Panc1 (cell line): ENCODE measurements at regions not wholly inside any gene's neighbourhood (a gene's known extent, or its start where the extent isn't known, plus 50 kb on each side); places are given as distances from the start of the nearest gene placed in this dataset.

Experiments used
- ATAC-seq: fragments of 200-7000 bp; cut with Tn5 transposase; 2 replicates; pipeline ENCODE4 v1.9.1; 2020; ENCODE audit warnings: mild to moderate bottlenecking, moderate library complexity
- BruUV-seq: library from RNA; stranded (reverse); fragments of 400-500 nt; replicated peaks from 2 replicates; lab custom pipeline; 2021; lab: Mats Ljungman, UMichigan
- CTCF ChIA-PET: fragments of 300-600 bp; sonication (Branson Sonifier 250); formaldehyde crosslinking; loops from one replicate; lab custom pipeline; 2022; ENCODE audit warnings: antibody characterized with exemption; lab: Charles Lee
- POLR2A ChIA-PET: fragments of 300-600 bp; sonication (Branson Sonifier 250); formaldehyde crosslinking; loops from one replicate; lab custom pipeline; 2022; ENCODE audit warnings: antibody characterized with exemption; lab: Charles Lee
- DNase-seq: peaks from one replicate; pipeline ENCODE4 v3.0.0-alpha.2; 2010; ENCODE audit warnings: low read depth, low spot score
- H3K27ac ChIP-seq: 2 replicates; pipeline ENCODE4 v1.5.1; 2011; ENCODE audit warnings: mild to moderate bottlenecking, low read length, inconsistent platforms
- H3K27me3 ChIP-seq: fragments of 200-500 bp; sonication (Bioruptor generic); 2 replicates; pipeline ENCODE4 v1.6.0; 2014; ENCODE audit warnings: low read length, inconsistent platforms; ENCODE audit not compliant: control insufficient read depth, insufficient read depth
- H3K36me3 ChIP-seq: fragments of 200-500 bp; sonication (Bioruptor generic); 2 replicates; pipeline ENCODE4 v1.5.1; 2014; ENCODE audit warnings: inconsistent platforms, mild to moderate bottlenecking, low read length, moderate library complexity; ENCODE audit not compliant: control insufficient read depth, insufficient read depth
- H3K4me1 ChIP-seq: 2 replicates; pipeline ENCODE4 v1.5.1; 2011; ENCODE audit warnings: inconsistent platforms, mild to moderate bottlenecking, low read length, moderate library complexity; ENCODE audit not compliant: control insufficient read depth, insufficient read depth
- H3K4me3 ChIP-seq, 2 experiments: 2 replicates each; pipeline ENCODE4 v1.5.1; 2011 to 2012; ENCODE audit warnings: low read depth in 2 of 2, low read length in 2 of 2, mild to moderate bottlenecking in 2 of 2, inconsistent platforms in 1 of 2, moderate library complexity in 1 of 2
- H3K9me3 ChIP-seq: fragments of 200-500 bp; sonication (Bioruptor generic); 2 replicates; pipeline ENCODE4 v1.5.1; 2014; ENCODE audit warnings: low read depth, mild to moderate bottlenecking, inconsistent platforms, low read length, moderate library complexity; ENCODE audit not compliant: control insufficient read depth, insufficient read depth
- POLR2AphosphoS5 ChIP-seq: IDR thresholded peaks from 2 replicates; pipeline ENCODE4 v1.6.1; 2012; ENCODE audit warnings: mild to moderate bottlenecking, low read depth, low read length, moderate library complexity
- SIN3A ChIP-seq: IDR thresholded peaks from 2 replicates; pipeline ENCODE4 v1.6.1; 2012; ENCODE audit warnings: low read depth, mild to moderate bottlenecking, low read length, moderate library complexity, borderline replicate concordance; ENCODE audit not compliant: insufficient read depth
- TCF7L2 ChIP-seq: IDR thresholded peaks from 2 replicates; pipeline ENCODE4 v1.6.1; 2011; ENCODE audit warnings: mild to moderate bottlenecking, low read depth, low read length, inconsistent platforms
- in situ Hi-C: cut with HindIII; loops from 2 replicates; pipeline ENCODE4 v1.10.0; 2016; ENCODE audit warnings: low sequenced_read_pairs, low pct_unique_long_range_greater_than_20kb
- intact Hi-C: fragments of 100-400 bp; cut with micrococcal nuclease; formaldehyde crosslinking; loops from one replicate; pipeline ENCODE4 v1.10.0; 2022; ENCODE audit not compliant: unreplicated experiment
- TF ChIP-seq, protein P1 (sequence below): fragments of 450-650 bp; IDR thresholded peaks from 2 replicates; pipeline ENCODE4 v1.5.1; 2017; ENCODE audit warnings: mild to moderate bottlenecking
- TF ChIP-seq, protein P2 (sequence below), 2 experiments: IDR thresholded peaks; 2 replicates each; pipeline ENCODE4 v1.6.1; 2011 to 2012; ENCODE audit warnings: low read depth in 2 of 2, control low read depth in 1 of 2, low read length in 1 of 2, mild to moderate bottlenecking in 1 of 2, moderate library complexity in 1 of 2; ENCODE audit not compliant: insufficient read depth in 1 of 2

DNA sequence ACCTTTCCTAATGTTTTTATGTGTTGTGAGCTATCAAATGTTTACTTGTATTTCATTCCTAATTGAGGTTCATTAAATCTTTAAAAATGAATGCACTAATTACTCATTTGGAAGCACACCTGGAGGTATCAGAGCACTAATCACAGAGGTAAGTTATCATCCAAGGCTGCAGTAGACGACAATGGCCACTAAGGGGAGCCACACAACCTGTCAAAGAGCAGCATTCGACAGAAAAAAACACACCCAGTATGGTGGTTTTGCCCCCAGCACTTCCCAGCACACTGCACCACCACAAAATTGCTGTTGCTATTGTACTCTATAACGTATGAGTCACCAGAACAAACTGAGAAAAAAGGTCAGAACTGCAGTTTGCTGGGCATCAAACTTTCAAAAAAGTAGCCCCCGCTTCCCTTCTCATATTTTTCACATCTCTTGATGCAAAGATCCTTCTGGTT is 205.9 kb upstream of the IGF1R start:
- POLR2A ChIA-PET, result no interaction called here
- peaks cover 8% of the 10 kb centered on the region for H3K4me1 ChIP-seq
- CTCF ChIA-PET, result interaction anchor here (0.6 kb wide), 2 partner anchors 616 to 661 kb away, joined by 3 read pairs; no protein-coding TSS in a partner anchor
- H3K27me3 ChIP-seq, result no peaks in the 10 kb centered on the region
- in situ Hi-C loops, result no loop called here
- BruUV-seq, result no TSS peak
- ATAC-seq (peak; percentile 81), DNase-seq (peak; percentile 36)
- H3K4me3 ChIP-seq, result no peak overlapping the region
- H3K9me3 ChIP-seq, result no peaks in the 10 kb centered on the region
- no peak overlapping the region for H3K27ac ChIP-seq
- intact Hi-C loops, result loop anchor here (5.0 to 10.0 kb wide), 3 partner anchors 210 to 635 kb away; no protein-coding TSS in a partner anchor
- H3K36me3 ChIP-seq, result no peaks in the 10 kb centered on the region
- TF ChIP-seq POLR2AphosphoS5 (no peak), SIN3A (no peak), TCF7L2 (no peak)
- TF ChIP-seq, protein P1, sequence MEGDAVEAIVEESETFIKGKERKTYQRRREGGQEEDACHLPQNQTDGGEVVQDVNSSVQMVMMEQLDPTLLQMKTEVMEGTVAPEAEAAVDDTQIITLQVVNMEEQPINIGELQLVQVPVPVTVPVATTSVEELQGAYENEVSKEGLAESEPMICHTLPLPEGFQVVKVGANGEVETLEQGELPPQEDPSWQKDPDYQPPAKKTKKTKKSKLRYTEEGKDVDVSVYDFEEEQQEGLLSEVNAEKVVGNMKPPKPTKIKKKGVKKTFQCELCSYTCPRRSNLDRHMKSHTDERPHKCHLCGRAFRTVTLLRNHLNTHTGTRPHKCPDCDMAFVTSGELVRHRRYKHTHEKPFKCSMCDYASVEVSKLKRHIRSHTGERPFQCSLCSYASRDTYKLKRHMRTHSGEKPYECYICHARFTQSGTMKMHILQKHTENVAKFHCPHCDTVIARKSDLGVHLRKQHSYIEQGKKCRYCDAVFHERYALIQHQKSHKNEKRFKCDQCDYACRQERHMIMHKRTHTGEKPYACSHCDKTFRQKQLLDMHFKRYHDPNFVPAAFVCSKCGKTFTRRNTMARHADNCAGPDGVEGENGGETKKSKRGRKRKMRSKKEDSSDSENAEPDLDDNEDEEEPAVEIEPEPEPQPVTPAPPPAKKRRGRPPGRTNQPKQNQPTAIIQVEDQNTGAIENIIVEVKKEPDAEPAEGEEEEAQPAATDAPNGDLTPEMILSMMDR, result peak; percentile 92
- TF ChIP-seq, protein P2, sequence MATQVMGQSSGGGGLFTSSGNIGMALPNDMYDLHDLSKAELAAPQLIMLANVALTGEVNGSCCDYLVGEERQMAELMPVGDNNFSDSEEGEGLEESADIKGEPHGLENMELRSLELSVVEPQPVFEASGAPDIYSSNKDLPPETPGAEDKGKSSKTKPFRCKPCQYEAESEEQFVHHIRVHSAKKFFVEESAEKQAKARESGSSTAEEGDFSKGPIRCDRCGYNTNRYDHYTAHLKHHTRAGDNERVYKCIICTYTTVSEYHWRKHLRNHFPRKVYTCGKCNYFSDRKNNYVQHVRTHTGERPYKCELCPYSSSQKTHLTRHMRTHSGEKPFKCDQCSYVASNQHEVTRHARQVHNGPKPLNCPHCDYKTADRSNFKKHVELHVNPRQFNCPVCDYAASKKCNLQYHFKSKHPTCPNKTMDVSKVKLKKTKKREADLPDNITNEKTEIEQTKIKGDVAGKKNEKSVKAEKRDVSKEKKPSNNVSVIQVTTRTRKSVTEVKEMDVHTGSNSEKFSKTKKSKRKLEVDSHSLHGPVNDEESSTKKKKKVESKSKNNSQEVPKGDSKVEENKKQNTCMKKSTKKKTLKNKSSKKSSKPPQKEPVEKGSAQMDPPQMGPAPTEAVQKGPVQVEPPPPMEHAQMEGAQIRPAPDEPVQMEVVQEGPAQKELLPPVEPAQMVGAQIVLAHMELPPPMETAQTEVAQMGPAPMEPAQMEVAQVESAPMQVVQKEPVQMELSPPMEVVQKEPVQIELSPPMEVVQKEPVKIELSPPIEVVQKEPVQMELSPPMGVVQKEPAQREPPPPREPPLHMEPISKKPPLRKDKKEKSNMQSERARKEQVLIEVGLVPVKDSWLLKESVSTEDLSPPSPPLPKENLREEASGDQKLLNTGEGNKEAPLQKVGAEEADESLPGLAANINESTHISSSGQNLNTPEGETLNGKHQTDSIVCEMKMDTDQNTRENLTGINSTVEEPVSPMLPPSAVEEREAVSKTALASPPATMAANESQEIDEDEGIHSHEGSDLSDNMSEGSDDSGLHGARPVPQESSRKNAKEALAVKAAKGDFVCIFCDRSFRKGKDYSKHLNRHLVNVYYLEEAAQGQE (IDR thresholded peaks at IDR 0.05; ENCODE audit: insufficient read depth in 1 of 2, low read depth in 2 of 2, low read length in 1 of 2), result no peak

DNA sequence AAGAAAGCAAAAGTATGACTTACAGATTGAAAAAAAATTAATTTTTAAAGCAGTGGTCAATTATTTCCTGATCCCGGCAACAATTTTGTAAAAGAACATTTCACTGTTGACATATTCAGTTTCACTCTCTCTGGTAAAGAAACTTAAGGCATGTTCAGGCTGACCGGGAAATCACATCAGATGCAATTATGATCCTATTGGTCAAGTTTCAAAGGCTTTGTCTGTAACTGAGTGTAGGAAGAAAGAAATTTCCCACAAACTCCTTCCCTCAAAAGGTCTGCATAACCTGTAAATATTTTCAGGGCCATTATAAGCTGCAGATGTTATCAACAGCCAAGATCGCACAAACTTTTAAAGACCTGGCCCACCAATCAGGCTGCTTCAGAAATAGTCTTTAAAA is 205.4 kb upstream of the IGF1R start:
- intact Hi-C loops, result loop anchor here (5.0 to 10.0 kb wide), 3 partner anchors 209 to 634 kb away; no protein-coding TSS in a partner anchor
- Histone ChIP-seq H3K27ac (no peak overlapping the region), H3K36me3 (no peaks in the 10 kb centered on the region), H3K4me1 (peaks cover 8% of the 10 kb centered on the region), H3K9me3 (no peaks in the 10 kb centered on the region), H3K27me3 (no peaks in the 10 kb centered on the region), H3K4me3 (no peak overlapping the region)
- no peak for TF ChIP-seq POLR2AphosphoS5
- TF ChIP-seq SIN3A, result no peak
- TF ChIP-seq, protein P2 (IDR thresholded peaks at IDR 0.05; ENCODE audit: insufficient read depth in 1 of 2, low read depth in 2 of 2, low read length in 1 of 2), result no peak
- TF ChIP-seq, protein P1, result no peak
- TF ChIP-seq TCF7L2, result no peak
- ATAC-seq (no peak), DNase-seq (no peak)
- BruUV-seq, result no TSS peak
- in situ Hi-C loops, result no loop called here
- CTCF ChIA-PET, result interaction anchor here (0.5 to 0.6 kb wide), 2 partner anchors 117 to 615 kb away, joined by 3 to 9 read pairs; no protein-coding TSS in a partner anchor
- POLR2A ChIA-PET, result interaction anchor here (0.7 kb wide), 1 partner anchor 98 kb away, joined by 3 read pairs; no protein-coding TSS in a partner anchor
